ENCODE measurements at regions not wholly inside any gene's neighbourhood (a gene's known extent, or its start where the extent isn't known, plus 50 kb on each side); places are given as distances from the start of the nearest gene placed in this dataset.

GRCh38 chr13:97855570-97856303, 97.7 kb upstream of the IPO5 start:
- peak; percentile 96 for ATAC-seq
- Histone ChIP-seq H3K4me1 (ENCODE audit: insufficient read depth) (0 out of 2 replicates have a peak, but pooled peaks cover 7% of the 10 kb centered on the region), H3K79me2 (replicated peaks; ENCODE audit: insufficient read depth) (no peaks in the 10 kb centered on the region), H2AFZ (no peak overlapping the region), H3K36me3 (ENCODE audit: insufficient read depth) (no peaks in the 10 kb centered on the region), H3K27ac (ENCODE audit: low read depth) (no peak overlapping the region), H4K20me1 (replicated peaks; ENCODE audit: insufficient read depth) (no peaks in the 10 kb centered on the region), H3F3A (replicated peaks; ENCODE audit: low read depth) (no peaks in the 10 kb centered on the region), H3K4me2 (no peak overlapping the region), H3K27me3 (ENCODE audit: insufficient read depth) (no peaks in the 10 kb centered on the region), H3K4me3 (no peak overlapping the region), H3K9me2 (ENCODE audit: insufficient read depth) (0 out of 2 replicates have a peak, but pooled peaks cover 6% of the 10 kb centered on the region)
- H3K36me3 Mint-ChIP-seq (ENCODE audit: low read depth): no peaks in the 10 kb centered on the region
- no peak for TF ChIP-seq ETS1 (IDR thresholded peaks at IDR 0.05)
- peak; percentile 82 to 93 for TF ChIP-seq CTCF (conservative IDR thresholded peaks at IDR 0.05; ENCODE audit: low read depth in 2 of 2)
- TF ChIP-seq EZH2 (IDR thresholded peaks at IDR 0.05; ENCODE audit: low read depth, unreplicated experiment): no peak
- TF ChIP-seq NANOG (IDR thresholded peaks at IDR 0.05; ENCODE audit: borderline replicate concordance): no peak
- TF ChIP-seq ZNF114 (CRISPR knock-in tag; IDR thresholded peaks at IDR 0.05): no peak
- peak; percentile 92 for DNase-seq (ENCODE audit: low spot score)
- H3K4me1 Mint-ChIP-seq: peaks cover 9% of the 10 kb centered on the region; the same call in 2 of the 3 replicates
- no peak overlapping the region for H3K27ac Mint-ChIP-seq
- H3K9me3 Mint-ChIP-seq: no peaks in the 10 kb centered on the region
- H3K4me3 Mint-ChIP-seq: no peak overlapping the region
- no peaks in the 10 kb centered on the region for H3K27me3 Mint-ChIP-seq (ENCODE audit: insufficient read depth, low read depth, poor library complexity)

GRCh38 chr13:97856304-97856675, 97.2 kb upstream of the IPO5 start:
- no peak overlapping the region for H3K4me2 ChIP-seq
- 0 out of 2 replicates have a peak, but pooled peaks cover 6% of the 10 kb centered on the region for H3K9me2 ChIP-seq (ENCODE audit: insufficient read depth)
- no peaks in the 10 kb centered on the region for H4K20me1 ChIP-seq (replicated peaks; ENCODE audit: insufficient read depth)
- no peaks in the 10 kb centered on the region for H3K36me3 ChIP-seq (ENCODE audit: insufficient read depth)
- peak overlapping the region; percentile 4; the same call in 1 of the 2 replicates for H2AFZ ChIP-seq
- no peak; the same call in 2 of the 3 replicates for ATAC-seq
- H3K27me3 Mint-ChIP-seq (ENCODE audit: insufficient read depth, low read depth, poor library complexity): no peaks in the 10 kb centered on the region
- H3K36me3 Mint-ChIP-seq (ENCODE audit: low read depth): no peaks in the 10 kb centered on the region
- H3K27ac ChIP-seq (ENCODE audit: low read depth): no peak overlapping the region
- no peak overlapping the region for H3K27ac Mint-ChIP-seq
- H3K4me1 ChIP-seq (ENCODE audit: insufficient read depth): 0 out of 2 replicates have a peak, but pooled peaks cover 7% of the 10 kb centered on the region
- no peak for DNase-seq (ENCODE audit: low spot score)
- H3K4me1 Mint-ChIP-seq: peaks cover 9% of the 10 kb centered on the region; the same call in 2 of the 3 replicates
- no peaks in the 10 kb centered on the region for H3K79me2 ChIP-seq (replicated peaks; ENCODE audit: insufficient read depth)
- no peaks in the 10 kb centered on the region for H3K27me3 ChIP-seq (ENCODE audit: insufficient read depth)
- H3K4me3 ChIP-seq: no peak overlapping the region
- no peaks in the 10 kb centered on the region for H3F3A ChIP-seq (replicated peaks; ENCODE audit: low read depth)
- H3K9me3 Mint-ChIP-seq: no peaks in the 10 kb centered on the region
- no peak overlapping the region for H3K4me3 Mint-ChIP-seq
- TF ChIP-seq REST (IDR thresholded peaks at IDR 0.05; ENCODE audit: unreplicated experiment): no peak
- no peak for TF ChIP-seq CTCF (conservative IDR thresholded peaks at IDR 0.05; ENCODE audit: low read depth in 2 of 2)
- TF ChIP-seq STAT1 (IDR thresholded peaks at IDR 0.05; ENCODE audit: unreplicated experiment): no peak
- no peak for TF ChIP-seq ETS1 (IDR thresholded peaks at IDR 0.05)
- TF ChIP-seq ZNF331 (CRISPR knock-in tag; IDR thresholded peaks at IDR 0.05; ENCODE audit: low read depth): no peak
- TF ChIP-seq EZH2 (IDR thresholded peaks at IDR 0.05; ENCODE audit: low read depth, unreplicated experiment): no peak
- TF ChIP-seq POLR2AphosphoS5 (IDR thresholded peaks at IDR 0.05; ENCODE audit: low read depth): no peak
- no peak for TF ChIP-seq JUNB (IDR thresholded peaks at IDR 0.05; ENCODE audit: unreplicated experiment)
